GM19397 (cell line): ENCODE measurements at regions not wholly inside any gene's neighbourhood (a gene's known extent, or its start where the extent isn't known, plus 50 kb on each side); places are given as distances from the start of the nearest gene placed in this dataset.
"Not testable (repeated sequence)": the region's sequence is repeated elsewhere in the genome, so short reads cannot be mapped to it uniquely, and the experiment has no call there.

Source experiments
- ATAC-seq: cut with Tn5 transposase; IDR thresholded peaks from one replicate; pipeline ENCODE4 v1.9.1; 2021; ENCODE audit warnings: mild to moderate bottlenecking, moderate library complexity; ENCODE audit not compliant: unreplicated experiment

GRCh38 chr4:24369507-24370029, 214.8 kb downstream of the DHX15 start:
- ATAC-seq = no peak

- ATAC-seq = no peak
These were observed 215.6 kb downstream of the DHX15 start for GRCh38 chr4:24368801-24369200.

- no peak for ATAC-seq
These were observed 219.5 kb downstream of the DHX15 start for GRCh38 chr4:24364852-24365251.

GRCh38 chr4:24364249-24364648, 220.1 kb downstream of the DHX15 start:
- no peak for ATAC-seq

GRCh38 chr4:24363751-24364150, 220.6 kb downstream of the DHX15 start:
- ATAC-seq = no peak

GRCh38 chr4:24352112-24352511, 232.2 kb downstream of the DHX15 start:
- no peak for ATAC-seq

GRCh38 chr4:24349168-24349996, 235.0 kb downstream of the DHX15 start:
- not testable (repeated sequence) for ATAC-seq

GRCh38 chr4:24339260-24339659, 245.1 kb downstream of the DHX15 start:
- ATAC-seq = no peak

- ATAC-seq = no peak
These were observed 246.7 kb downstream of the DHX15 start for GRCh38 chr4:24337451-24338190.

- ATAC-seq = no peak
These were observed 248.7 kb downstream of the DHX15 start for GRCh38 chr4:24335616-24336015.

GRCh38 chr4:24334906-24335305, 249.4 kb downstream of the DHX15 start:
- ATAC-seq = no peak

- no peak for ATAC-seq
These were observed 253.8 kb downstream of the DHX15 start for GRCh38 chr4:24330573-24330972.

- no peak for ATAC-seq
These were observed 254.2 kb downstream of the DHX15 start for GRCh38 chr4:24330172-24330571.

GRCh38 chr4:24328711-24329110, 255.6 kb downstream of the DHX15 start:
- ATAC-seq = no peak

GRCh38 chr4:24328310-24328709, 256.0 kb downstream of the DHX15 start:
- no peak for ATAC-seq

GRCh38 chr4:24322995-24323394, 261.4 kb downstream of the DHX15 start:
- ATAC-seq = no peak

GRCh38 chr4:24322511-24322910, 261.8 kb downstream of the DHX15 start:
- no peak for ATAC-seq

GRCh38 chr4:24321616-24322015, 262.7 kb downstream of the DHX15 start:
- no peak for ATAC-seq

GRCh38 chr4:24321131-24321530, 263.2 kb downstream of the DHX15 start:
- ATAC-seq = no peak

GRCh38 chr4:24319387-24319786, 265.0 kb downstream of the DHX15 start:
- no peak for ATAC-seq

GRCh38 chr4:24315056-24315455, 269.3 kb downstream of the DHX15 start:
- ATAC-seq = no peak
